A549 (cell line): ENCODE measurements at regions not wholly inside any gene's neighbourhood (a gene's known extent, or its start where the extent isn't known, plus 50 kb on each side); places are given as distances from the start of the nearest gene placed in this dataset.

Experiments used
- ATAC-seq, 2 experiments: fragments of 200-7000 bp in 1 of 2; fragments of >200 bp in 1 of 2; cut with Nextera tagmentation in 1 of 2; cut with Tn5 transposase in 1 of 2; 3 replicates each; pipeline versions ENCODE4 v1.8.0 to v1.9.1; 2018 to 2020; ENCODE audit warnings: mild to moderate bottlenecking in 1 of 2, moderate library complexity in 1 of 2
- CTCF ChIA-PET: fragments of 300-600 bp; sonication (Branson Sonifier 250); formaldehyde crosslinking; extraction: SDS; loops from one replicate; lab custom pipeline; 2021; ENCODE audit warnings: antibody characterized with exemption, inconsistent platforms; lab: Yijun Ruan, JAX
- POLR2A ChIA-PET: fragments of 350-600 bp; formaldehyde crosslinking; extraction: SDS; loops from one replicate; lab custom pipeline; 2021; ENCODE audit warnings: antibody characterized with exemption, inconsistent platforms; lab: Yijun Ruan, JAX
- DNase-seq, 2 experiments: peaks; one replicate each; pipeline versions ENCODE4 v3.0.0 to v3.0.0-alpha.2; 2011 to 2016; ENCODE audit warnings: low read depth in 1 of 2, low spot score in 1 of 2
- FAIRE-seq: peaks from 2 replicates; lab custom pipeline; 2011; peaks lifted over from hg19 to GRCh38; lab: Jason Lieb, UNC
- H3K27ac ChIP-seq, 2 experiments: fragments of >200 bp; sonication (Bioruptor Twin); formaldehyde crosslinking; 3 replicates each; pipeline ENCODE4 v1.5.1; 2016 to 2017
- H3K4me1 ChIP-seq: fragments of >200 bp; sonication (Bioruptor Twin); formaldehyde crosslinking; 3 replicates; pipeline ENCODE4 v1.6.1; 2016
- H3K4me2 ChIP-seq: fragments of >200 bp; sonication (Bioruptor Twin); formaldehyde crosslinking; 3 replicates; pipeline ENCODE4 v1.6.1; 2016
- H3K4me3 ChIP-seq: fragments of >200 bp; sonication (Bioruptor Twin); formaldehyde crosslinking; 3 replicates; pipeline ENCODE4 v1.5.1; 2016
- H3K9me3 ChIP-seq: fragments of >200 bp; sonication (Bioruptor Twin); formaldehyde crosslinking; 3 replicates; pipeline ENCODE4 v1.6.1; 2016
- CEBPB ChIP-seq, 2 experiments: fragments of >200 bp in 1 of 2; sonication (Bioruptor Twin) in 1 of 2; formaldehyde crosslinking in 1 of 2; IDR thresholded peaks; 2 replicates each; pipeline ENCODE4 v1.6.1; 2012 to 2016
- EHF ChIP-seq: fragments of 250-450 bp; sonication (Bioruptor Pico); IDR thresholded peaks from 2 replicates; pipeline ENCODE4 v1.5.0; 2020; ENCODE audit warnings: mild to moderate bottlenecking
- EP300 ChIP-seq, 2 experiments: fragments of >200 bp; sonication (Bioruptor Twin); formaldehyde crosslinking; IDR thresholded peaks; 2 replicates in 1 of 2; 3 replicates in 1 of 2; pipeline ENCODE4 v1.6.1; 2016 to 2017
- FOSB ChIP-seq: fragments of 250-450 bp; sonication (Bioruptor Pico); IDR thresholded peaks from 2 replicates; pipeline ENCODE4 v1.5.0; 2020; ENCODE audit warnings: mild to moderate bottlenecking, moderate library complexity
- FOSL2 ChIP-seq, 2 experiments: fragments of 450-650 bp in 1 of 2; fragments of >200 bp in 1 of 2; sonication (Bioruptor Twin) in 1 of 2; formaldehyde crosslinking; IDR thresholded peaks; 2 replicates each; pipeline versions ENCODE4 v1.5.0 to v1.6.1; 2016 to 2020; ENCODE audit warnings: mild to moderate bottlenecking in 1 of 2, moderate library complexity in 1 of 2
- GATA3 ChIP-seq: IDR thresholded peaks from 2 replicates; pipeline ENCODE4 v1.6.1; 2012; ENCODE audit warnings: borderline replicate concordance
- HDAC2 ChIP-seq: fragments of 200-600 bp; sonication (generic); IDR thresholded peaks from 2 replicates; pipeline ENCODE4 v1.6.1; 2016
- KDM1A ChIP-seq: fragments of 200-600 bp; sonication (generic); IDR thresholded peaks from 2 replicates; pipeline ENCODE4 v1.6.1; 2016; ENCODE audit warnings: low read depth, mild to moderate bottlenecking
- MAFK ChIP-seq: fragments of 450-650 bp; IDR thresholded peaks from 2 replicates; pipeline ENCODE4 v1.6.1; 2014; ENCODE audit not compliant: partially characterized antibody
- NPAS2 ChIP-seq: fragments of 250-450 bp; sonication (Bioruptor Pico); IDR thresholded peaks from 2 replicates; pipeline ENCODE4 v1.8.0; 2022; ENCODE audit warnings: mild to moderate bottlenecking, moderate library complexity, borderline replicate concordance
- NR3C1 ChIP-seq: fragments of >200 bp; sonication (Bioruptor Twin); formaldehyde crosslinking; IDR thresholded peaks from 3 replicates; pipeline ENCODE4 v1.6.1; 2017
- PHF8 ChIP-seq: fragments of 200-600 bp; sonication (generic); IDR thresholded peaks from 2 replicates; pipeline ENCODE4 v1.6.1; 2016; ENCODE audit warnings: low read depth, mild to moderate bottlenecking, antibody characterized with exemption, moderate library complexity, borderline replicate concordance
- POLR2AphosphoS2 ChIP-seq: conservative IDR thresholded peaks from 2 replicates; pipeline ENCODE4 v1.6.1; 2012; ENCODE audit warnings: low read length, improper control_type of control experiment, inconsistent platforms
- RAD21 ChIP-seq, 2 experiments: fragments of >200 bp in 1 of 2; sonication (Bioruptor Twin) in 1 of 2; formaldehyde crosslinking in 1 of 2; IDR thresholded peaks in 1 of 2; conservative IDR thresholded peaks in 1 of 2; 2 replicates in 1 of 2; 3 replicates in 1 of 2; pipeline ENCODE4 v1.6.1; 2012 to 2018; ENCODE audit warnings: inconsistent platforms in 1 of 2
- RFX5 ChIP-seq: fragments of 450-650 bp; IDR thresholded peaks from 2 replicates; pipeline ENCODE4 v1.7.1; 2014; ENCODE audit warnings: antibody characterized with exemption, mild to moderate bottlenecking, moderate library complexity
- TFCP2L1 ChIP-seq: fragments of 250-450 bp; sonication (Bioruptor Pico); IDR thresholded peaks from 2 replicates; pipeline ENCODE4 v1.5.0; 2021; ENCODE audit warnings: mild to moderate bottlenecking
- TP53 ChIP-seq: fragments of 250-450 bp; sonication (Bioruptor Pico); IDR thresholded peaks from 2 replicates; pipeline ENCODE4 v1.5.0; 2021; ENCODE audit warnings: mild to moderate bottlenecking, moderate library complexity
- ZC3H11A ChIP-seq: fragments of 450-650 bp; IDR thresholded peaks from 2 replicates; pipeline ENCODE4 v1.6.1; 2014; ENCODE audit warnings: antibody characterized with exemption, mild to moderate bottlenecking
- ZFP36 ChIP-seq: fragments of 450-650 bp; IDR thresholded peaks from 2 replicates; pipeline ENCODE4 v1.6.1; 2014; ENCODE audit warnings: borderline replicate concordance; ENCODE audit not compliant: partially characterized antibody
- ZNF302 ChIP-seq: fragments of 250-450 bp; sonication (Bioruptor Pico); IDR thresholded peaks from 2 replicates; pipeline ENCODE4 v1.9.0; 2021; ENCODE audit warnings: inconsistent platforms, mild to moderate bottlenecking, moderate library complexity
- WGBS: methylation state at CpG from one replicate; pipeline ENCODE4 v1.1.6; 2017; ENCODE audit errors: missing lambda C conversion rate; 5-methylcytosine and 5-hydroxymethylcytosine counted together
- TF ChIP-seq, protein P1 (sequence below): fragments of >200 bp; sonication (Bioruptor Twin); formaldehyde crosslinking; IDR thresholded peaks from 2 replicates; pipeline ENCODE4 v1.6.1; 2016
- TF ChIP-seq, protein P2 (sequence below): fragments of 150-350 bp; IDR thresholded peaks from 2 replicates; pipeline ENCODE4 v1.6.1; 2014; ENCODE audit warnings: low read depth, mild to moderate bottlenecking, low read length
- TF ChIP-seq, protein P3 (sequence below): IDR thresholded peaks from 2 replicates; pipeline ENCODE4 v1.6.1; 2012
- TF ChIP-seq, protein P4 (sequence below): fragments of >200 bp; sonication (Bioruptor Twin); formaldehyde crosslinking; IDR thresholded peaks from 3 replicates; pipeline ENCODE4 v1.5.1; 2016
- TF ChIP-seq, protein P5 (sequence below): IDR thresholded peaks from 2 replicates; pipeline ENCODE4 v1.6.1; 2012; ENCODE audit warnings: low read depth, borderline replicate concordance

DNA sequence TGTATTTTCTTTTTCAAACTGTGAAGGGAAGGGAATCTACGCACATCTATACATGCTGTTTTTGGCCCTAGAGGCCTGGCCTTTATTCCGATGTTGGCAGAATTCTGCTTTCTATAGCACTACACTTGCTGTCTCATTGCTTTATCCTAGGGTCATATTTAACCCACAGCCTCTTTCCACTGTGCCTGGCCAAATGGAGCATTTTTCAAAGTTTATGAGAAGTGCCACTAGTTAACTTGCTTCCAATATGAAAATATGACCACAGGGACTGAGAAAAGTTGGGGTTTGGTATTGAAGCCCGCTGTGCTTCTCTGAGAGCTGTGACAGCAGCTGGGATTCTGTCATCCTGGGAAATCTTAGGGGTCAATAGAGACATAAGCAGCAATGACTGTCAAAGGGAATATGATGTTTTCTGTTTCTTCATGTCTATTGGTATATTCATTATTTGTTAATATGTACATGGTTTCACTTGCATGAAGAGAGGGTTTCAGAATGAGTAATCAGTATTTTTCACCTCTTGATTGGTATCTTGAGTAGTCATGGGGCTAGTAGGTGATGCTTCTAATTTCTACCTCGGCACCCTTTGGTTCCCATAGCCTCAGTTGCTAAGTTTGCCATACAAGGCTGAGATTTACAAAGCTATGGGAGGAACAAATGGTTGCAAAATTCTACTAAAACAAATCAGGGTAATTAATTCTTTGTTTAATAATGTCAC, 275.8 kb upstream of the RBMS3 start:
- no peaks in the 10 kb centered on the region for H3K4me1 ChIP-seq
- no peak for FAIRE-seq
- no peak overlapping the region for H3K4me3 ChIP-seq
- TF ChIP-seq ZC3H11A (no peak), CEBPB (IDR thresholded peaks at IDR 0.05) (no peak), MAFK (no peak), TP53 (CRISPR knock-in tag) (no peak), NPAS2 (no peak), ZFP36 (no peak), HDAC2 (no peak)
- TF ChIP-seq, protein P1, sequence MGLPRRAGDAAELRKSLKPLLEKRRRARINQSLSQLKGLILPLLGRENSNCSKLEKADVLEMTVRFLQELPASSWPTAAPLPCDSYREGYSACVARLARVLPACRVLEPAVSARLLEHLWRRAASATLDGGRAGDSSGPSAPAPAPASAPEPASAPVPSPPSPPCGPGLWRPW = no peak
- TF ChIP-seq, protein P2, sequence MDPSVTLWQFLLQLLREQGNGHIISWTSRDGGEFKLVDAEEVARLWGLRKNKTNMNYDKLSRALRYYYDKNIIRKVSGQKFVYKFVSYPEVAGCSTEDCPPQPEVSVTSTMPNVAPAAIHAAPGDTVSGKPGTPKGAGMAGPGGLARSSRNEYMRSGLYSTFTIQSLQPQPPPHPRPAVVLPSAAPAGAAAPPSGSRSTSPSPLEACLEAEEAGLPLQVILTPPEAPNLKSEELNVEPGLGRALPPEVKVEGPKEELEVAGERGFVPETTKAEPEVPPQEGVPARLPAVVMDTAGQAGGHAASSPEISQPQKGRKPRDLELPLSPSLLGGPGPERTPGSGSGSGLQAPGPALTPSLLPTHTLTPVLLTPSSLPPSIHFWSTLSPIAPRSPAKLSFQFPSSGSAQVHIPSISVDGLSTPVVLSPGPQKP = no peak
- TF ChIP-seq, protein P3, sequence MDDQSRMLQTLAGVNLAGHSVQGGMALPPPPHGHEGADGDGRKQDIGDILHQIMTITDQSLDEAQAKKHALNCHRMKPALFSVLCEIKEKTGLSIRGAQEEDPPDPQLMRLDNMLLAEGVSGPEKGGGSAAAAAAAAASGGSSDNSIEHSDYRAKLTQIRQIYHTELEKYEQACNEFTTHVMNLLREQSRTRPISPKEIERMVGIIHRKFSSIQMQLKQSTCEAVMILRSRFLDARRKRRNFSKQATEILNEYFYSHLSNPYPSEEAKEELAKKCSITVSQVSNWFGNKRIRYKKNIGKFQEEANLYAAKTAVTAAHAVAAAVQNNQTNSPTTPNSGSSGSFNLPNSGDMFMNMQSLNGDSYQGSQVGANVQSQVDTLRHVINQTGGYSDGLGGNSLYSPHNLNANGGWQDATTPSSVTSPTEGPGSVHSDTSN = no peak
- TF ChIP-seq, all 56 proteins: peak for 0
- POLR2A ChIA-PET = no interaction called here
- 50% methylated on average over 4 of the region's 4 CpGs for WGBS
- H3K4me2 ChIP-seq = no peak overlapping the region
- no peak for ATAC-seq
- no peaks in the 10 kb centered on the region for H3K9me3 ChIP-seq
- CTCF ChIA-PET = no interaction called here
- no peak for DNase-seq
- H3K27ac ChIP-seq = no peak overlapping the region

DNA sequence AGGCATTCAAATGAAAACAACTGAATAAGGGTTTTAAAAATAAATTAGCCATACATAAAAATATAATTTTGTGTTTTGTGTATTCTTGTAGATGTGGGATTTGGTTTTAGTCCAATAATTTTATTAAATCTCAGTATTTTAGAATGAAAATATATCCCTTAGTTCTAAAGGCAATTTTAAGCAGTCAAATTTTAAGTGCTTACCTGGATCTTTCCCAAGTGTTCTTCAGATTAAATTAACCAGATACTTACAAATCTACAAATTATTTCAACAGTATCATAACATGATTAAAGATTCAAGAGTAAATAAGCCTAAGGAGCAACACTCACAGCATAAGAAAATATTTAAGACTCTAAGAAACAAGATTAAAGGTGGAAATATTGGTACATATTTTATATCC, 275.0 kb upstream of the RBMS3 start:
- DNase-seq (no peak), FAIRE-seq (no peak), ATAC-seq (no peak)
- no peak overlapping the region for H3K4me3 ChIP-seq
- no peak overlapping the region for H3K4me2 ChIP-seq
- H3K4me1 ChIP-seq = no peaks in the 10 kb centered on the region
- ChIA-PET POLR2A (no interaction called here), CTCF (no interaction called here)
- H3K9me3 ChIP-seq = no peaks in the 10 kb centered on the region
- H3K27ac ChIP-seq = no peak overlapping the region
- TF ChIP-seq, protein P4, sequence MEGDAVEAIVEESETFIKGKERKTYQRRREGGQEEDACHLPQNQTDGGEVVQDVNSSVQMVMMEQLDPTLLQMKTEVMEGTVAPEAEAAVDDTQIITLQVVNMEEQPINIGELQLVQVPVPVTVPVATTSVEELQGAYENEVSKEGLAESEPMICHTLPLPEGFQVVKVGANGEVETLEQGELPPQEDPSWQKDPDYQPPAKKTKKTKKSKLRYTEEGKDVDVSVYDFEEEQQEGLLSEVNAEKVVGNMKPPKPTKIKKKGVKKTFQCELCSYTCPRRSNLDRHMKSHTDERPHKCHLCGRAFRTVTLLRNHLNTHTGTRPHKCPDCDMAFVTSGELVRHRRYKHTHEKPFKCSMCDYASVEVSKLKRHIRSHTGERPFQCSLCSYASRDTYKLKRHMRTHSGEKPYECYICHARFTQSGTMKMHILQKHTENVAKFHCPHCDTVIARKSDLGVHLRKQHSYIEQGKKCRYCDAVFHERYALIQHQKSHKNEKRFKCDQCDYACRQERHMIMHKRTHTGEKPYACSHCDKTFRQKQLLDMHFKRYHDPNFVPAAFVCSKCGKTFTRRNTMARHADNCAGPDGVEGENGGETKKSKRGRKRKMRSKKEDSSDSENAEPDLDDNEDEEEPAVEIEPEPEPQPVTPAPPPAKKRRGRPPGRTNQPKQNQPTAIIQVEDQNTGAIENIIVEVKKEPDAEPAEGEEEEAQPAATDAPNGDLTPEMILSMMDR = no peak
- TF ChIP-seq RFX5 (no peak), ZNF302 (CRISPR knock-in tag) (no peak), EHF (CRISPR knock-in tag) (no peak), MAFK (no peak), TFCP2L1 (CRISPR knock-in tag) (no peak), PHF8 (no peak), NR3C1 (no peak), RAD21 (conservative IDR thresholded peaks at IDR 0.05 in 1 of 2, IDR thresholded peaks at IDR 0.05 in 1 of 2) (no peak), KDM1A (no peak), GATA3 (no peak), FOSB (CRISPR knock-in tag) (no peak), POLR2AphosphoS2 (no peak), EP300 (IDR thresholded peaks at IDR 0.05) (no peak), FOSL2 (IDR thresholded peaks at IDR 0.05) (no peak), FOSL2 (CRISPR knock-in tag; IDR thresholded peaks at IDR 0.05) (no peak), ZFP36 (no peak)
- TF ChIP-seq, protein P5, sequence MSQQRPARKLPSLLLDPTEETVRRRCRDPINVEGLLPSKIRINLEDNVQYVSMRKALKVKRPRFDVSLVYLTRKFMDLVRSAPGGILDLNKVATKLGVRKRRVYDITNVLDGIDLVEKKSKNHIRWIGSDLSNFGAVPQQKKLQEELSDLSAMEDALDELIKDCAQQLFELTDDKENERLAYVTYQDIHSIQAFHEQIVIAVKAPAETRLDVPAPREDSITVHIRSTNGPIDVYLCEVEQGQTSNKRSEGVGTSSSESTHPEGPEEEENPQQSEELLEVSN = no peak
